Fibroblast of gingiva (primary cell): ENCODE measurements at regions not wholly inside any gene's neighbourhood (a gene's known extent, or its start where the extent isn't known, plus 50 kb on each side); places are given as distances from the start of the nearest gene placed in this dataset.
"Not testable (repeated sequence)": the region's sequence is repeated elsewhere in the genome, so short reads cannot be mapped to it uniquely, and the experiment has no call there.

Experiments used
- DNase-seq: peaks from one replicate; pipeline ENCODE4 v3.0.0-alpha.2; 2011; ENCODE audit warnings: low read depth

DNA sequence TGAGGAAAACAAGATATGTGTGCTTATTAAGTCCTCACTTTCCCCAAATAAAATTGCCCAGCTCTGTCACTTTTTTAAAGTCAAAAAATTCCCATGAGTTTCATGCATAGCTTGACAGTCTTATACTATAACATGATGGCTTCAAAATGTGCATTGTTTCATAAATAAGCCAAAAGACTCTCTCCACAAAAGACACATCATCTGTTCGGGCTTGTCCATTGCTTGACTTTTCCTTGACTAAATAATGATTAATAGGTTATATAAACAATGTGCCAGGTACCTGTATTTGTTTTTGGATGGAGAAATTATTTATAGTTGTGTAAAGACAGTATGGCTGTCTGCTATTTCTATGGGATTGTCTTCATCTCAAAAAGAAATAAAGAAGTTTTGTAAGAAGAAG, 329.2 kb upstream of the KLF3 start:
- DNase-seq, result no peak

- DNase-seq, result not testable (repeated sequence)
These were observed 325.1 kb upstream of the KLF3 start for GRCh38 chr4:38338939-38339338.

DNA sequence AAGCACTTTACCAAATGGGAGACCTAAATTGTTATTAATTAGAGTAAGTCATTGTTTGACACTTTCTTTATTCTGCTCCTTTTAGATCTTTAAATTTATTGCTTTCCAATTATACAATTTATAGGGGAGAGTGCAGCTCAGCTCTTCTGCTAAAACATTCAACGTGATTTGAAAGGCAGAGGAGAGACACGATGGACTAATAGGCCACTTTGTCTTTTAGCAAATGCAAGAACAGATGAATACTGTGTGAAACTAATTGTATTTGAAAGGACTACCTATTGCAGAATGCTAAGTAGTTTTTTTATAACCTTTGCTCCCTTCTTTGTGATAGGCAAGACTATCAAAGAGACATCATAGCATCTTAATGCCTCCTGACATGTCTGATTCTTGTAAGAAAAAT, 320.4 kb upstream of the KLF3 start:
- no peak for DNase-seq

- DNase-seq, result no peak
These were observed 319.1 kb upstream of the KLF3 start for GRCh38 chr4:38344929-38345328.

- no peak for DNase-seq
These were observed 316.7 kb upstream of the KLF3 start for GRCh38 chr4:38347251-38347650.

DNA sequence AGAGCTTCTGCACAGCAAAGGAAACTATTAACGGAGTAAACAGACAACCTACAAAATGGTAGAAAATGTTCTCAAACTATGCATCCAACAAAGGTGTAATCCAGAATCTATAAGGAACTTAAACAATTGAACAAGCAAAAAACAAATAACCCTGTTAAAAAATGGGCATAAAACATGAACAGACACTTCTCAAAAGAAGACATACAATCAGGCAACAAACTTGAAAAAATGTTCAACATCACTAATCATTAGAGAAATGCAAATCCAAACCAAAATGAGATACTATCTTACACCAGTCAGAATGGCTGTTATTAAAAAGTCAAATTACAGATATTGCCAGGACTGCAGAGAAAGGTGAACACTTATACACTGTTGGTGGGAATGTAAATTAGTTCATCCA, 309.6 kb upstream of the KLF3 start:
- DNase-seq, result no peak

DNA sequence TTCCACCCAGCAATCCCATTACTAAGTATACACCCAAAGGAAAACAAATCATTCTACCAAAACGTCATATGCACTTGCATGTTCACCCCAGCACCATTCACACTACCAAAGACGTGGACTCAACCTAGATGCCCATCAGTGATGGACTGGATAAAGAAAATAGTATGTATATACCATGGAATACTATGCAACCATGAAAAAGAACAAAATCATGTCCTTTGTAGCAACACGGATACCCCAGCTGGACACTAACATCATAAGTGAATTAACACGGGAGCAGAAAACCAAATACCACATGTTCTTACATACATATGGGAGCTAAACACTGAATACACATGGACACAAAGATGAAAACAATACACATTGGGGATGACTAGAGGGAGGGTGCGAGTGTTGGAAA, 309.1 kb upstream of the KLF3 start:
- DNase-seq, result no peak

GRCh38 chr4:38356686-38357085, 307.3 kb upstream of the KLF3 start:
- DNase-seq, result no peak

GRCh38 chr4:38357546-38357945, 306.5 kb upstream of the KLF3 start:
- no peak for DNase-seq

DNA sequence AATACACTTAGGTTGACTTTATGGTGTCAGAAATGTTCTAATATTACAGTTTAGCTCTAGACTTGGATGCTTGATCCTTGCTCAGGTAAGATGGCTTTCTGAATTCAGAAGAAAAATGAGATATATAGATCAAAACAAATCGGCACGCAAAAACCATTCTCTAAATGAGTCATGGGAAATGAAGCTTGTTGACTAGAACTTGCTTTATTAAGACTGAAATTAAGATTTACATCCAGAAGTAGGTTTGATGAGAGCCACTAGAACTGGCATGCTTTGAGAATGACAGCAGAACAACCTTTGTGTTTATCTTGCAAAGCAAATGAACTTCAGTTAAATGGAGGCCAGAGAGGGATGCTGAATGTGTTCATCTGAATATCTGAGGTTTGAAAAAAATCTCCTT, 304.9 kb upstream of the KLF3 start:
- DNase-seq, result no peak

DNA sequence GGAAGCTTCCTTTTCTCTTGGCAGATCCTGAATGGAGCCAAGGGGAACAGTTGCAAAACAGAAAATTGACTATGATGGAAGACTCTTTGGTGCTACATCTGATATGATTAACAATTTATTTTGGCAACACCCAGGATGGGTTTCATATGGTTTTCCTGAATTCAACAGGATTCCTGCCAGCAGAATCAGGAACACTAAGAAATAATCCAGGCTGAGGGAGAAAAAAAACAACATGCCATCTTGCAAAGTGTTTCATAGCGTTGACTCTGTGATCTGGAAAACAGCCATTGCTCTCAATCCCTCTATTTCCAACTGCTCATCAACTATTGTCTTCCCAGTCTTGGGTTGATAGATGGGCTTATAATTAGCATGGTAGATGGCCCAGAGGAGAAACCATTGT, 303.8 kb upstream of the KLF3 start:
- DNase-seq, result no peak

DNA sequence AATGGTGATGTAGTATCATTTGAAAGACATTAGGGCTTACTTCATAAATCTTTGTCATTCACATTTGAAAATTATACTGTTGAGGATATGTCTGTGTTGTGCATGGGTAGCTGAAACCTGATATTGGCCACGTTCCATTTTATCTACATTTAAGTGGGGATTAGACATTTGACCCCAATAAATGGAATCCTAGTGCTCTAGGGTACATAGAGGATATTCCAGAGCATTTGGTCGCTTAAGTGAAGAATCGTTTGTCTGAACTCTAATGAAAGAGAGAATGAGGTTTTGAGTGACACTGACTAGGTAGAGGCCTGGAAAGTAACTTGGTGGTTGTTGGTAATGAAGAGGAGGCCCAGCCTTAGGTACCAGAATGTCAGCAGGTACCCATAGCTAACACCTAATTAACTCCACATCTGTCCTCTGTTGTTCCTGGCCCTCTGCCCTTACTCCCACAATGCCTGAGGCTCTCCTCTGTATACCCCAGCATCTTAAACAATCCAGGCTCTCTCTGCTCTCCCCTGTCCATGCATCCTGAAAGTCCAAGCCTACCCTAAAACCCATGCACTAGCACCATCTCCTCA, 299.5 kb upstream of the KLF3 start:
- DNase-seq, result no peak

GRCh38 chr4:38365261-38365660, 298.7 kb upstream of the KLF3 start:
- no peak for DNase-seq

DNA sequence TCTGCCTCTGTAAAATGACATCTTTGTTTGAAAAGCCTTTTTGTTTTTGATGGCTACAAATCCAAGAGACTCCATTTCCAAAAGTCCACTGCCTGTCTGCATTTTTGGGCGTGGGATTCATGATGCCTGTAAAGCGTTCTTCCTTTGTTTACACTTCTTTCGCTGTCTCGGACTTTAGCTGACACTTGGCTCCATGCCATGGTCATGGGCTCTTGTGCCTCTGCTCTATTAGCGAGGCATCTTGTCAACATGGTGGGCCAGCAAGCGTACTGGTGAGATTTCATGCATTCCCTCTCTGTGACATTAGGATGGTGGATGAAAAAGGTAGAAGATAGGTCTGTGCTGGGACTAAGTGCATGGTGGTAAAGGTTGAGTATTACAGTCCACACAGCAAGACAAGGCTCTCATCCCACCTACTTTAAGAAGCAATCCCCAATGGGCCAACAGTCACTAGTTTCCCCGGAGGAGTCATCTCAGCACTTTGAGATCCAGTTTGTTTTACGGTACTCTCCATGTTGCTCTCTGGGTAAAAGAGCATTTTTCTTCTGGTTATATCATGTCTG, 298.2 kb upstream of the KLF3 start:
- no peak for DNase-seq

DNA sequence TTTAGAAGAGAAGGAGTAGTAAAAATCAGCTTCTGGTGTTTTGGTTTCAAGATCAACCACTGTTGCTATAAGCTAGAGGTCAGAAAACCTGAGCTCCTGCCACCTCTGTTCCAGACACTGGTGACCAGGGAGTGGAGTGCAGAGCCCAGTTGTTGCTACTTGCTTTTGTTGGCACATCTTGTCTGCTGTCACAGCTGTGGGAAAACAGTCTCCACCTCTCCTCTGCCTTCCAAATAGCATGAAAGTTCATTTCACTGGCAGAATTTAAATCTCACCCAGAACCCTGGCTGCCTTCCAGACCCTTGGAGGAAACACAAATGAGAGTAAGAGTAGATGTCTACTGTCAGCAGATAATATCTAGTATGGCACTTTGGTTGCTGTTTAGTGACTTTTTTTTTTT, 297.5 kb upstream of the KLF3 start:
- peak; percentile 21 for DNase-seq

GRCh38 chr4:38366997-38367396, 297.0 kb upstream of the KLF3 start:
- DNase-seq, result no peak

DNA sequence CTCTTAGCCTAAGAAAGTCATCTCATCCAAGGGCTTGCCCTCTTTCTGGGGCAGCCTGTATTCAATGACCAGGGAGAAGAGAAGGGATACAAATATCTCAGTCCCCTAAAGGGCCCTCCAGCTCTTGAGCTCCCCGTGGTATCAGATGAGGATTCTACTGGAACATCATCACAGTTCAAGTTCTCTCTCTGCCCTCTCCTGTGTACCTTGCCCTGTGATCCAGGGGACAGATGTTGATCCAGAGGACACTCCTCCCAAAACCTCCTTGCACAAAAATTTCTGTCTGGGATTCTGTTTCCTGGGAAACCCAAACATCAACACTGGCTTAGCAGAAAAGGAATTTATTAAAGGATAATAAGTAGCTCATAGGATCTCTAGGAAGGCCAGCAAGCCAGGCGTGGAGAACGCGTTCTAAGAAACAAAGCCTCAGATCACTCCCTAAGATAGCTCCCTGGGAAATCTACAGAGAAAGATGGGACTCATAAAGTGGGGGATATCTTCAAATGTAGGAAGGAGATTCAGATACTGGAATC, 296.3 kb upstream of the KLF3 start:
- no peak for DNase-seq

DNA sequence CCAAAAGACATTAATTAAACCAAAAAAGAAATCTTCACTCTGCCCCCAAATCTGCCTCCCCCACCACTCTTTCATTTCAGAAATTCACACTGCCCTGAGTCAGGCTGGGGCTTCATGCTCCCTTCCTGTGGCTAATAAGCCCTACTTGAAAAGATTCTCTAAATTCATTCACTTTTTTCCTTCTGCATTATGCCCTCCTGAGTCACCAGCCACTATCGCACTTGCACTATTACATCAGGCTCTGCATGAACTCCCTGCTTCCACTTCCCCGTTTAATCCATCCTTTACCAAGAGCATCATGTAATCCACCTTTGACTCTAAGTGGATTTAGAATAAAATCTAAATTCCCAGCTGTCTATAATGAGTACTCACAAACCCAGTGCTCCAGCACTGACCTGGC, 295.4 kb upstream of the KLF3 start:
- DNase-seq, result no peak

DNA sequence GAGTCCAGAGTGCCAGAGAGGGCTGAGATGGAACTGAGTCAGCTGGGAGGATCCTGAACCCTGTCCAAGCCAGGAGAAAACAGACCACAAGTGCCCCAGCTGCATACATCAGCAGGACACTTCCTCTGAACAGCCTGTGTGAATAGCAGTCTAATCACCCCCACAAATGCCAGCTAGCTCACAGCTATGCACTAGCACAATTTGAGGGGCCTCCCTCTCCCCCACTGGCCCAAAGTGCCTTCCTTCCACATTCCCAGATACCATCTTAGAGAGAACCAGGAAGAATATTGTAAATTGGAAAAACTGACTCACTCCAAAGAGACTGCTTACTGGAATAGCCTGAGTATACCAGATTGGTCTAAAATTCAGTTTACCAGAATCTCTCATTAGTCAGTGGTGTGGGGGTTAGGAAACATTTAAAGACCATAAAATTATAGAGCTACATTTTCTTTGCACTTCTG, 292.6 kb upstream of the KLF3 start:
- peak; percentile 35 for DNase-seq

DNA sequence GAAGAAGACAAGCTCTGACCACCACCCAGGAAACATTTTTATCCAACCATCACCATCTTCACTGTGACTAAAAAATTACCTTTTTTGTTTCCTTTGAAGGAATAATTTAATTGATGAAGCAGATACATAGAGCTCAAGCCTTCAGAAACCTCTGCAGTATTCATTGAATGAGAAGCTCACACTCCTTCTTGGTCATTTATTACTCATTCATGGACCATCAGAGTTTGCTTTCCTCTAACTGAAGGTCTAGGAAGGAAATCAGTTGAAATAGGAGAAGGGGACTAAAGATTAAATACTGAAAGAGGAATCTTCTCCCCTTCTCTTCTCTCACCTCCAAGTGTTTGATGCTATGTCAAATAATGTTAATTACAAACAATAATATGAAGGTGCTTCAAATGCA, 290.6 kb upstream of the KLF3 start:
- no peak for DNase-seq

DNA sequence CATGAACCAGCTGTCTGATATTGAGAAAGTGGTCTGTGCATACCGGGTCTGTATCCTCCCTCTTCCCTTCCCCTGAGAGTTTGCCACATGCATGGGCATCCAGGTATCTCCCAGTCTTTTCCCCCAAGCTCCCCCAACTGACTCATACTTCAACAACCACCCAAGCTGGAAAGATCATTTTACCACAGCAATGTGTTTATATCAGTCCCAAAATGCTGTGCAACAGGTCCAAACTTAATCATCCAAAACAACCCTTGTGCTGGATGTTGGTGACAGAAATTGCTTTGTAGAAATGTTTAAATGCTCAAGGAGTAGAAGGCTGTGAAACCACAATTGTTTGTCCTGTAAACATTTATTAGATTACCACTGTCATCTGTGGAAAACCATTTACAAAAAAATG, 286.8 kb upstream of the KLF3 start:
- no peak for DNase-seq

DNA sequence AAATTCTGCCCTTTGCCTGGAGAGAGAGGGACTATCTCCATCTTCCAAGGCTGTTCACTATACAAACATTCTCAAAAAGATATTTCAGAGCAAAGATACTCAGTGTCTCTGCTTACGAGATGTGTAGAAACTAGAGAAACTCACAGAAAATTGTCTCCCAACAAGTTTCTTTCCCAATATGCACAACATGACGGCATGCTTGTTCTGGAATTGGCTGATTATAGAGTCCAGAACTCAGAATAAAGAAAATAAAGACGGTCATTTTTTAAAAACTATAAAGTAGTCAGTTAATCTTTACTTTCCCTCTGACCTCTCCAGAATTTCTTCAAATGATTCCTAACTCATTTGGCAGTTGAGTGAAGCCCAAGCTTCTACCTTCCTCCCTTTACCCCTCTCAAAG, 285.5 kb upstream of the KLF3 start:
- no peak for DNase-seq

DNA sequence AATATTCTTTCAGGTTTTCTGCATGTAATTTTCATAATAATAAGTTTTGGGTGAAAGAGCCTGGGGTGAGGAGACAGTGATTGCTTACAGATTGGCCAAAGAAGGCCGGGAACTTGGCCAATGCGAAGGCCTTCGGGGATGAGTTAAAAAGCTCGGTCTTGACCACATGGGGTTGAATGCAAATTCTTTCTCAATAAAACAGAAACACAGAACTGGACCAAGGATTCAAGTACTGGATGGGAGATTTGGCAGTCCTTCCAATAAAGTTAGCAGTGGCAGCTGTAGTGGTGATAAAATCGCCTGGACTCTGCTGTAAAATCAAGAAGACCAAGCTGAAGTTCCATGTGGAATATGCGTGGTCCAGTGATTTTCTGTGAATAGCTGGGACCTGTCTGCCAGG, 282.2 kb upstream of the KLF3 start:
- DNase-seq, result peak; percentile 68

- no peak for DNase-seq
These were observed 281.5 kb upstream of the KLF3 start for GRCh38 chr4:38382520-38382919.
